Prostate gland (tissue), 2 donors: ENCODE measurements at regions not wholly inside any gene's neighbourhood (a gene's known extent, or its start where the extent isn't known, plus 50 kb on each side); places are given as distances from the start of the nearest gene placed in this dataset.
A peak's percentile ranks its signal among the peaks of the same experiment; 100 is the strongest.

Source experiments
- DNase-seq: peaks from one replicate; pipeline ENCODE4 v3.0.0-alpha.2; 2019; ENCODE audit warnings: low spot score
- H3K27ac ChIP-seq, 2 donors: fragments of 200-600 bp; sonication (generic); 2 replicates each; pipeline ENCODE4 v1.5.1; 2017 to 2019
- H3K27me3 ChIP-seq: fragments of 200-600 bp; sonication (generic); replicated peaks from 2 replicates; pipeline ENCODE4 v1.5.1; 2019; ENCODE audit not compliant: insufficient read depth
- H3K36me3 ChIP-seq, 2 donors: fragments of 200-600 bp; sonication (generic); 1 replicate in 1 of 2; 2 replicates in 1 of 2; pipeline versions ENCODE4 v1.5.1 to v1.8.1; 2017 to 2019
- H3K4me1 ChIP-seq: fragments of 200-600 bp; sonication (generic); replicated peaks from 2 replicates; pipeline ENCODE4 v1.5.1; 2019
- H3K4me3 ChIP-seq, 2 donors: fragments of 200-600 bp; sonication (generic); 2 replicates each; pipeline ENCODE4 v1.5.1; 2017 to 2019
- H3K9me3 ChIP-seq: fragments of 200-600 bp; sonication (generic); 2 replicates; pipeline ENCODE4 v1.5.1; 2017
- CTCF ChIP-seq, 4 experiments: fragments of 200-600 bp in 2 of 4; fragments of 450-650 bp in 2 of 4; sonication (generic) in 2 of 4; IDR thresholded peaks; 1 replicate in 3 of 4; 2 replicates in 1 of 4; pipeline ENCODE4 v1.5.1; 2016 to 2019; ENCODE audit warnings: antibody characterized with exemption in 4 of 4, mild to moderate bottlenecking in 2 of 4, moderate library complexity in 2 of 4
- POLR2A ChIP-seq: fragments of 450-650 bp; IDR thresholded peaks from one replicate; pipeline ENCODE4 v1.6.1; 2016; ENCODE audit warnings: antibody characterized with exemption, mild to moderate bottlenecking
- POLR2AphosphoS5 ChIP-seq: sonication (generic); formaldehyde crosslinking; IDR thresholded peaks from one replicate; pipeline ENCODE4 v1.6.1; 2017; ENCODE audit warnings: antibody characterized with exemption
- WGBS: methylation state at CpG from one replicate; pipeline ENCODE4 v1.1.5; 2018; 5-methylcytosine and 5-hydroxymethylcytosine counted together
- intact Hi-C: fragments of 100-400 bp; cut with DNase I; formaldehyde crosslinking; loops from one replicate; pipeline ENCODE4 v1.14.2; 2022

GRCh38 chr5:96031811-96032261, 70.2 kb upstream of the ELL2 start:
- H3K36me3 ChIP-seq, result no peaks in the 10 kb centered on the region
- intact Hi-C loops, result no loop called here
- H3K27me3 ChIP-seq, result no peaks in the 10 kb centered on the region
- H3K4me3 ChIP-seq, result no peak overlapping the region
- H3K27ac ChIP-seq, result no peak overlapping the region
- H3K9me3 ChIP-seq, result no peaks in the 10 kb centered on the region
- no peak for DNase-seq
- 100% methylated on average over 1 of the region's 1 CpG for WGBS
- TF ChIP-seq POLR2A, result no peak
- TF ChIP-seq POLR2AphosphoS5, result no peak
- TF ChIP-seq CTCF (IDR thresholded peaks at IDR 0.05), result no peak
- no peaks in the 10 kb centered on the region for H3K4me1 ChIP-seq

- no peak for TF ChIP-seq CTCF (IDR thresholded peaks at IDR 0.05)
- no peak for TF ChIP-seq POLR2AphosphoS5
- WGBS, result 92% methylated on average over 2 of the region's 2 CpGs
- Histone ChIP-seq H3K9me3 (no peaks in the 10 kb centered on the region), H3K4me1 (no peaks in the 10 kb centered on the region), H3K36me3 (no peaks in the 10 kb centered on the region), H3K27ac (no peak overlapping the region), H3K27me3 (no peaks in the 10 kb centered on the region), H3K4me3 (no peak overlapping the region)
- no peak for DNase-seq
- intact Hi-C loops, result no loop called here
These were observed 69.5 kb upstream of the ELL2 start for GRCh38 chr5:96031180-96031579.

GRCh38 chr5:96026406-96027041, 64.9 kb upstream of the ELL2 start:
- intact Hi-C loops, result no loop called here
- no peaks in the 10 kb centered on the region for H3K36me3 ChIP-seq
- H3K9me3 ChIP-seq, result no peaks in the 10 kb centered on the region
- peaks cover 4% of the 10 kb centered on the region for H3K4me1 ChIP-seq
- no peak overlapping the region for H3K27ac ChIP-seq
- TF ChIP-seq POLR2A, result no peak
- no peak for TF ChIP-seq POLR2AphosphoS5
- no peak for TF ChIP-seq CTCF (IDR thresholded peaks at IDR 0.05)
- H3K27me3 ChIP-seq, result no peaks in the 10 kb centered on the region
- no peak for DNase-seq
- WGBS, result 70% methylated on average over 2 of the region's 2 CpGs
- no peak overlapping the region for H3K4me3 ChIP-seq

GRCh38 chr5:96024683-96025475, 63.2 kb upstream of the ELL2 start:
- intact Hi-C loops, result no loop called here
- Histone ChIP-seq H3K4me1 (peaks cover 4% of the 10 kb centered on the region), H3K9me3 (no peaks in the 10 kb centered on the region), H3K36me3 (no peaks in the 10 kb centered on the region), H3K27ac (peak overlapping the region in 1 of 2 donors; percentile 5), H3K4me3 (no peak overlapping the region), H3K27me3 (no peaks in the 10 kb centered on the region)
- no peak for DNase-seq
- TF ChIP-seq POLR2AphosphoS5 (no peak), POLR2A (no peak), CTCF (IDR thresholded peaks at IDR 0.05) (no peak)
- 52% methylated on average over 6 of the region's 6 CpGs for WGBS

- intact Hi-C loops, result no loop called here
- no peak overlapping the region for H3K4me3 ChIP-seq
- no peaks in the 10 kb centered on the region for H3K36me3 ChIP-seq
- WGBS, result 79% methylated on average over 2 of the region's 2 CpGs
- TF ChIP-seq POLR2A (no peak), CTCF (IDR thresholded peaks at IDR 0.05) (no peak), POLR2AphosphoS5 (no peak)
- no peaks in the 10 kb centered on the region for H3K9me3 ChIP-seq
- H3K27ac ChIP-seq, result no peak overlapping the region
- DNase-seq, result no peak
- H3K27me3 ChIP-seq, result no peaks in the 10 kb centered on the region
- peaks cover 4% of the 10 kb centered on the region for H3K4me1 ChIP-seq
These were observed 61.9 kb upstream of the ELL2 start for GRCh38 chr5:96023518-96023917.
